Loucy (cell line): ENCODE measurements at regions not wholly inside any gene's neighbourhood (a gene's known extent, or its start where the extent isn't known, plus 50 kb on each side); places are given as distances from the start of the nearest gene placed in this dataset.

Source experiments
- H2AFZ ChIP-seq: fragments of 200-600 bp; sonication (generic); 2 replicates; pipeline ENCODE4 v1.6.0; 2016; ENCODE audit warnings: antibody characterized with exemption, mild to moderate bottlenecking, low read length, moderate library complexity
- H3F3A ChIP-seq: fragments of 200-600 bp; 2 replicates; pipeline ENCODE4 v1.6.0; 2016; ENCODE audit warnings: antibody characterized with exemption, low read depth, mild to moderate bottlenecking
- H3K27me3 ChIP-seq: fragments of 200-600 bp; sonication (generic); 2 replicates; pipeline ENCODE4 v1.6.1; 2014; ENCODE audit warnings: low read length, mild to moderate bottlenecking; ENCODE audit not compliant: insufficient read depth, poor library complexity, severe bottlenecking
- H3K36me3 ChIP-seq: fragments of 200-600 bp; sonication (generic); 2 replicates; pipeline ENCODE4 v1.6.1; 2016; ENCODE audit warnings: low read length; ENCODE audit not compliant: insufficient read depth
- H3K4me1 ChIP-seq: fragments of 200-600 bp; sonication (generic); 2 replicates; pipeline ENCODE4 v1.5.1; 2014; ENCODE audit warnings: low read length, mild to moderate bottlenecking; ENCODE audit not compliant: insufficient read depth, poor library complexity, severe bottlenecking
- H3K4me2 ChIP-seq: fragments of 200-600 bp; sonication (generic); 2 replicates; pipeline ENCODE4 v1.6.0; 2014; ENCODE audit warnings: antibody characterized with exemption, low read length, low read depth, mild to moderate bottlenecking; ENCODE audit not compliant: poor library complexity, severe bottlenecking
- H3K4me3 ChIP-seq: fragments of 200-600 bp; sonication (generic); 2 replicates; pipeline ENCODE4 v1.5.1; 2014; ENCODE audit warnings: low read length, mild to moderate bottlenecking, mixed read lengths; ENCODE audit not compliant: poor library complexity, severe bottlenecking
- H3K79me2 ChIP-seq: fragments of 200-600 bp; sonication (generic); 2 replicates; pipeline ENCODE4 v1.6.1; 2014; ENCODE audit warnings: low read length; ENCODE audit not compliant: insufficient read depth
- H3K9ac ChIP-seq: fragments of 200-600 bp; sonication (generic); 2 replicates; pipeline ENCODE4 v1.6.0; 2014; ENCODE audit warnings: mild to moderate bottlenecking, low read depth, low read length, moderate library complexity; ENCODE audit not compliant: poor library complexity, severe bottlenecking
- H3K9me2 ChIP-seq: fragments of 200-600 bp; sonication (generic); replicated peaks from 2 replicates; pipeline ENCODE4 v1.6.1; 2016; ENCODE audit warnings: low read depth, low read length, mixed read lengths
- H3K9me3 ChIP-seq: fragments of 200-600 bp; sonication (generic); 2 replicates; pipeline ENCODE4 v1.6.1; 2014; ENCODE audit warnings: mild to moderate bottlenecking, antibody characterized with exemption, low read length, low read depth; ENCODE audit not compliant: insufficient read depth
- H4K20me1 ChIP-seq: fragments of 200-600 bp; sonication (generic); 2 replicates; pipeline ENCODE4 v1.6.0; 2014; ENCODE audit warnings: antibody characterized with exemption, low read length, mild to moderate bottlenecking; ENCODE audit not compliant: insufficient read depth, poor library complexity, severe bottlenecking
- EZH2phosphoT487 ChIP-seq: fragments of 200-600 bp; IDR thresholded peaks from 2 replicates; pipeline ENCODE4 v1.6.1; 2018; ENCODE audit warnings: antibody characterized with exemption, mild to moderate bottlenecking, moderate library complexity, borderline replicate concordance
- TF ChIP-seq, protein P1 (sequence below): fragments of 200-600 bp; sonication (generic); conservative IDR thresholded peaks from 2 replicates; pipeline ENCODE4 v1.5.1; 2014; ENCODE audit warnings: mild to moderate bottlenecking, antibody characterized with exemption, low read length

DNA sequence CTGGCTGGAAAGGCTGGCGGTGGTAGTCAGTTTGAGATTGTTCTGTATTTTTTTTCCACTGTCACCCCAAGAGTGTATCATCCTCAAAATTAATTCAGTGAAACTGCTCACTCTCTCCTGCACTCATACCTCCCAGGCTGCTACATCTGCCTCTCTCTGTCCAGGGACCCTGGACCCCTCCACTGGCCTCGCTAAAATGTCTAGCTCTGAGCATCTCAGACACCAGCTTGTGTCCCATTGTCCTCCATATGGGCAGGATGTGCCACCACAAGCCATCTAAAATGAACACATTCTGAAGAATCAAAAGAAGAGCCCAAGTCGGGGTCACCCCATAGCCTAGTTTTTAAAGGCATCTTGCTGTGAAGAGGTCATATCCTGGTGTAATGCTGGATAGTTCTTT, 345.5 kb upstream of the TSHZ3 start:
- no peak overlapping the region for H3K9ac ChIP-seq

DNA sequence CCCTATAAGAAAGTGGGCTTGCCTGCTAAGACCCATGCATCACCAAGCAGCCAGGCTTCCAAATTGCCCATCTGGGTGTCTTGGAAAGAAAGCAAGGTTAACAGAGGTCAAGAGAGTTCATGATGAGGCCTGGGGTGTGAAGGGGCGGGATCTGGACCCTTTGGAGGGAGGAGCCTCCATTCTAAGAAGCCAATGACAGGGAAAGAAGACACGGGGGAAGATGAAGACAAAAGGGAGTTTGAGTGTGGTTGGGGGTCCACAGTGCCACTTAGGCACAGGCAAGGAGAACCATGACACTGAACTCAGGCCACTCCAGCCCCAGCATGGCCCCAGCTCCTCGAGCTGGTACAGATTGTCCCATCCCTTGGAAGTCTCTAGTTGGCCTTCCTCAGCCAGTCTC, 350.2 kb upstream of the TSHZ3 start:
- H3K79me2 ChIP-seq = no peaks in the 10 kb centered on the region
- H4K20me1 ChIP-seq = no peaks in the 10 kb centered on the region
- no peaks in the 10 kb centered on the region for H3K36me3 ChIP-seq
- H2AFZ ChIP-seq = no peak overlapping the region
- H3K27me3 ChIP-seq = no peaks in the 10 kb centered on the region
- H3K9ac ChIP-seq = no peak overlapping the region
- TF ChIP-seq EZH2phosphoT487 = no peak
- TF ChIP-seq, protein P1, sequence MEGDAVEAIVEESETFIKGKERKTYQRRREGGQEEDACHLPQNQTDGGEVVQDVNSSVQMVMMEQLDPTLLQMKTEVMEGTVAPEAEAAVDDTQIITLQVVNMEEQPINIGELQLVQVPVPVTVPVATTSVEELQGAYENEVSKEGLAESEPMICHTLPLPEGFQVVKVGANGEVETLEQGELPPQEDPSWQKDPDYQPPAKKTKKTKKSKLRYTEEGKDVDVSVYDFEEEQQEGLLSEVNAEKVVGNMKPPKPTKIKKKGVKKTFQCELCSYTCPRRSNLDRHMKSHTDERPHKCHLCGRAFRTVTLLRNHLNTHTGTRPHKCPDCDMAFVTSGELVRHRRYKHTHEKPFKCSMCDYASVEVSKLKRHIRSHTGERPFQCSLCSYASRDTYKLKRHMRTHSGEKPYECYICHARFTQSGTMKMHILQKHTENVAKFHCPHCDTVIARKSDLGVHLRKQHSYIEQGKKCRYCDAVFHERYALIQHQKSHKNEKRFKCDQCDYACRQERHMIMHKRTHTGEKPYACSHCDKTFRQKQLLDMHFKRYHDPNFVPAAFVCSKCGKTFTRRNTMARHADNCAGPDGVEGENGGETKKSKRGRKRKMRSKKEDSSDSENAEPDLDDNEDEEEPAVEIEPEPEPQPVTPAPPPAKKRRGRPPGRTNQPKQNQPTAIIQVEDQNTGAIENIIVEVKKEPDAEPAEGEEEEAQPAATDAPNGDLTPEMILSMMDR = no peak
- H3K9me2 ChIP-seq = no peaks in the 10 kb centered on the region
- H3K4me3 ChIP-seq = no peak overlapping the region
- peaks cover 10% of the 10 kb centered on the region; the same call in 1 of the 2 replicates for H3K9me3 ChIP-seq
- no peaks in the 10 kb centered on the region for H3K4me1 ChIP-seq
- H3K4me2 ChIP-seq = no peak overlapping the region
- H3F3A ChIP-seq = no peaks in the 10 kb centered on the region

More for the DNA sequence above, 345.5 kb upstream of the TSHZ3 start:
- H3K4me1 ChIP-seq = no peaks in the 10 kb centered on the region
- no peaks in the 10 kb centered on the region for H3K9me2 ChIP-seq
- peaks cover 4% of the 10 kb centered on the region; the same call in 1 of the 2 replicates for H3K9me3 ChIP-seq
- no peaks in the 10 kb centered on the region for H3K79me2 ChIP-seq
- H3K4me2 ChIP-seq = no peak overlapping the region
- H2AFZ ChIP-seq = no peak overlapping the region
- no peaks in the 10 kb centered on the region for H4K20me1 ChIP-seq
- H3K36me3 ChIP-seq = no peaks in the 10 kb centered on the region
- H3K27me3 ChIP-seq = no peaks in the 10 kb centered on the region
- H3F3A ChIP-seq = no peaks in the 10 kb centered on the region
- TF ChIP-seq, protein P1 = no peak
- no peak for TF ChIP-seq EZH2phosphoT487
- no peak overlapping the region for H3K4me3 ChIP-seq

DNA sequence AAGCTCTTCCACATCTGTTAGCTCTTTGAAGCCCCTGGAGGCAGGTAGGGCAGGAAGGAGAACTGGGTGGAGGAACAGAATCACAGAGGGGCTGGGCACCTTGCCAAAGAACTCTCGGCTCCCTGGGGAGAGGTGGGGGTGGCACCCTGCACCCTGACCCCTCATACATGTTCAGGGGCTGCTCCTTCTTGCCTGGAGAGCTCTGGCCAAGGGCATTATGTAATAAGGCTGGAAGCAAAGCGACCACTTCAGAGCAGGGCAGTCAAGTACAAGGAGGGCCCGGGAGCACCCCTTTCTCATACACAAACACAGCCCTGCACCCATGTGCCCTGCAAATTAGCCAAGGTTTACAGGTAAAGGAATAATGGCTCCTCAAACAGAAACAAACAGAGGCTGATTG, 351.9 kb upstream of the TSHZ3 start:
- H3K9me3 ChIP-seq = peaks cover 10% of the 10 kb centered on the region; the same call in 1 of the 2 replicates
- TF ChIP-seq, protein P1 = no peak
- TF ChIP-seq EZH2phosphoT487 = no peak

More for the DNA sequence above, 351.9 kb upstream of the TSHZ3 start:
- Histone ChIP-seq H3K4me1 (no peaks in the 10 kb centered on the region), H3K27me3 (no peaks in the 10 kb centered on the region), H4K20me1 (no peaks in the 10 kb centered on the region), H3K36me3 (no peaks in the 10 kb centered on the region), H2AFZ (no peak overlapping the region), H3K9ac (no peak overlapping the region), H3K9me2 (no peaks in the 10 kb centered on the region), H3F3A (no peaks in the 10 kb centered on the region), H3K4me3 (no peak overlapping the region), H3K4me2 (no peak overlapping the region), H3K79me2 (no peaks in the 10 kb centered on the region)
